Central memory CD8-positive, alpha-beta T cell (primary cell): ENCODE measurements at regions not wholly inside any gene's neighbourhood (a gene's known extent, or its start where the extent isn't known, plus 50 kb on each side); places are given as distances from the start of the nearest gene placed in this dataset.

Source experiments
- ATAC-seq: fragments of 150-1000 bp; cut with Tn5 transposase; replicated peaks from 2 replicates; pipeline ENCODE4 v1.10.0; 2022; ENCODE audit warnings: mild to moderate bottlenecking, moderate FRiP score, moderate number of reproducible peaks; ENCODE audit not compliant: poor library complexity, severe bottlenecking; ENCODE audit errors: extremely low read depth
- DNase-seq, 2 donors: peaks; one replicate each; pipeline ENCODE4 v3.0.0; 2021; ENCODE audit warnings: low spot score in 2 of 2
- H3K27ac Mint-ChIP-seq: one replicate; pipeline ENCODE4 v1.8.0; 2022; ENCODE audit warnings: low read depth, mild to moderate bottlenecking, moderate library complexity, mixed read lengths
- H3K27me3 Mint-ChIP-seq: one replicate; pipeline ENCODE4 v1.8.0; 2022; ENCODE audit warnings: mixed read lengths
- H3K36me3 Mint-ChIP-seq: one replicate; pipeline ENCODE4 v1.8.0; 2022; ENCODE audit warnings: mild to moderate bottlenecking, moderate library complexity, mixed read lengths; ENCODE audit not compliant: insufficient read depth
- H3K4me1 Mint-ChIP-seq: one replicate; pipeline ENCODE4 v1.8.0; 2022; ENCODE audit warnings: mixed read lengths
- H3K4me3 Mint-ChIP-seq: one replicate; pipeline ENCODE4 v1.8.0; 2022; ENCODE audit warnings: mild to moderate bottlenecking, moderate library complexity, mixed read lengths
- H3K9me3 Mint-ChIP-seq: one replicate; pipeline ENCODE4 v1.8.0; 2022; ENCODE audit warnings: mixed read lengths

DNA sequence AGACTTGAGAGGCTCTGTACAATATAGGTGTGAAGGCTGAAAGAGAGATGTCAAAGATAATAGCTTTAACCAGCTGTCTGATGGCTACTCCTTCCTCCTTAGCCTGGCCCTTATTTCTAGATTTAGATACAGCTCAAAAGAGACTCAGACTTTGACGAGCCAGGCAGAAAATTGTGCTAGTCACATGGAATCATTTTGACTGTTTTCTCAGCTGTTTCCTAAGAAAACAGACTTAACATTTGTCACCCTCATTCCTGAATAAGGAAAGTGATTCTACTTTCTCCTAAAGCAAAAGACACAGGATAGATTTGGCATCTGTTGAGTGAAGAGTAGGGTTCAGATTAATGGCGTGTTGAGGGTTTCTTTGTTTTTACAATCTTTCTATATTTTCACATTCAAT lies 340.7 kb downstream of the DHX15 start:
- DNase-seq: no peak
- H3K27me3 Mint-ChIP-seq: no peaks in the 10 kb centered on the region
- ATAC-seq: no peak
- H3K9me3 Mint-ChIP-seq: peaks cover 6% of the 10 kb centered on the region
- no peak overlapping the region for H3K27ac Mint-ChIP-seq
- no peaks in the 10 kb centered on the region for H3K4me1 Mint-ChIP-seq
- H3K36me3 Mint-ChIP-seq: no peaks in the 10 kb centered on the region
- H3K4me3 Mint-ChIP-seq: no peak overlapping the region

DNA sequence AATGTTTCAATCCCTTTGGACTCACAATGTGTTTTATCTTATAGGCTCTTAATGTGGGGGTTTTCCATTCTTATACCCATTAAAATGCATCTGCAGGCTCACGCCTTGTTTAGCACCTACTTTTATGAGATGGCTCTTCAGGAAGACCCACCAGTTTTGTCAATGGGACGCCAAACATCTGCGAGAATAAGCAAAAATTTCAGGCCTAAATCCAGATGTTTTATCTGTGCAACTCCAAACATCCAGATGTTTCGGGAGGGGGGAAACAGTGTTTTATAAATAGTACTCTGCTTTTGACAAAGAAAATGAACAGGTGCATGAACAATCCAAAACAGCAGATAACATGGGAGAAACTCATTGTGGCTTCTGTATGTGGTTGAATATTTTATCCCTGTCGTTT lies 342.8 kb downstream of the DHX15 start:
- peaks cover 6% of the 10 kb centered on the region for H3K9me3 Mint-ChIP-seq
- no peaks in the 10 kb centered on the region for H3K27me3 Mint-ChIP-seq
- no peak for ATAC-seq
- no peaks in the 10 kb centered on the region for H3K36me3 Mint-ChIP-seq
- H3K4me1 Mint-ChIP-seq: no peaks in the 10 kb centered on the region
- no peak overlapping the region for H3K27ac Mint-ChIP-seq
- H3K4me3 Mint-ChIP-seq: no peak overlapping the region
- DNase-seq: no peak

DNA sequence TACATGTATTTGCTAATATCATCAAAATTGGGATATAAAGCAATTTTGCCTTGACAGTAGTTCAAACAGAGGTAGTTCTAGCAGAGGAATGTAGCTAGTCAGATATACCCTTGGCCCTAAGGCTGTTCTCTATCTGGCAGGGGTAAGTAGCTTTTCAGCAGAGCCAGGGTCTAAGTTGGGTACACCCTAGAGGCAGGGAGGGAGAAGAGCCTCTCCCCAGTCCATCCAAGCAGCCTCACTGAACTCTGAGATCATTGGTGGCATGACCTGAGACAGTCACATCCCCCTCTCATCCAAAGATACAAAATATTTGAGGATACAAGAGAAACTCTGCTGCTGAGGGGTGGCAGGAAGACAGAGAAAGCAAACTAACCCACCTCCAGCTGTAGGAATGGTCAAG lies 343.7 kb downstream of the DHX15 start:
- DNase-seq (no peak), ATAC-seq (no peak)
- Mint-ChIP-seq H3K27me3 (no peaks in the 10 kb centered on the region), H3K4me1 (no peaks in the 10 kb centered on the region), H3K9me3 (peaks cover 6% of the 10 kb centered on the region), H3K27ac (no peak overlapping the region), H3K36me3 (no peaks in the 10 kb centered on the region), H3K4me3 (no peak overlapping the region)

DNA sequence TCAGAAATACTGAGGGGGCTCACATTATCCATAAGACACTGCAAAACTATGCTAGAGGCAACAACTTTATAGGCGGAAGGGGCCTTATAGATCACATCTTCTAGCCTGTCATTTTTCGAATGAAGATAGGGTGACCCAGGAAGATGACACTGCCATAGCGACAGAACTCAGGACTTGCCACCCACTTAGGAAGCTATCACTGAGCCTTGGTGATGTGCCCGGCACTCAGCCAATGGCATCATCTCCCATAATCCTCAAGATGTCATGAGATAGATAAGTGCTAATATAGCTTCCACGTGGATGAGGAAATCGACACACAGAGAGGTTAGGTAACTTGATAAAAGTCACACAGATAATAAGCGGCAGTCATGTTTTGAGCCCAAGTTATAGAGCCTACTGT lies 346.6 kb downstream of the DHX15 start:
- H3K4me1 Mint-ChIP-seq: no peaks in the 10 kb centered on the region
- H3K9me3 Mint-ChIP-seq: peaks cover 5% of the 10 kb centered on the region
- no peak overlapping the region for H3K27ac Mint-ChIP-seq
- DNase-seq (no peak), ATAC-seq (no peak)
- no peak overlapping the region for H3K4me3 Mint-ChIP-seq
- no peaks in the 10 kb centered on the region for H3K36me3 Mint-ChIP-seq
- no peaks in the 10 kb centered on the region for H3K27me3 Mint-ChIP-seq

GRCh38 chr4:24236532-24236931 lies 346.7 kb upstream of the PPARGC1A start:
- DNase-seq (no peak), ATAC-seq (no peak)
- no peaks in the 10 kb centered on the region for H3K9me3 Mint-ChIP-seq

DNA sequence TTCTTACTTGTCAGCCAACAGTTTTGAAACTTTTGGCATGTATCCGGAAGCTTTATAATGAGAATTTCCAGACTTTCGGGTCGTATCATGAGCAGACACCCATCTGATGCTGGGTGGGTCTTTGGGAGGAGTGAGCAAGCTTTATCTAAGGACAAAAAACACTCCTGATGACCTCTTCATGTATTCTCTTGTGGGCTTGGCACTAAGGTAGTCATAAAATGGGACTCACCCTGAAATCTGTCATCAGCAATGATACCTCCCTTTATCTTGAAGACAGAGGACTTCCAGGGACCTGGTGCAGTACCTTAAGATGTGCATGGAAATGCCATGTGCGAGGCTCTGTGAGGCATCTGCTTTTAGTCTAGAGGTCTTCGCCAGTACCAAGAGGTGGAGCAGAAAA lies 346.3 kb upstream of the PPARGC1A start:
- no peaks in the 10 kb centered on the region for H3K27me3 Mint-ChIP-seq
- H3K9me3 Mint-ChIP-seq: no peaks in the 10 kb centered on the region
- H3K4me3 Mint-ChIP-seq: no peak overlapping the region
- DNase-seq (no peak), ATAC-seq (no peak)
- H3K36me3 Mint-ChIP-seq: no peaks in the 10 kb centered on the region
- H3K27ac Mint-ChIP-seq: no peak overlapping the region
- H3K4me1 Mint-ChIP-seq: no peaks in the 10 kb centered on the region

More at GRCh38 chr4:24236532-24236931, 346.7 kb upstream of the PPARGC1A start:
- H3K27me3 Mint-ChIP-seq: no peaks in the 10 kb centered on the region
- H3K4me3 Mint-ChIP-seq: no peak overlapping the region
- no peak overlapping the region for H3K27ac Mint-ChIP-seq
- H3K36me3 Mint-ChIP-seq: no peaks in the 10 kb centered on the region
- H3K4me1 Mint-ChIP-seq: no peaks in the 10 kb centered on the region

GRCh38 chr4:24235618-24236017 lies 345.8 kb upstream of the PPARGC1A start:
- no peaks in the 10 kb centered on the region for H3K9me3 Mint-ChIP-seq
- no peaks in the 10 kb centered on the region for H3K4me1 Mint-ChIP-seq
- H3K4me3 Mint-ChIP-seq: no peak overlapping the region
- DNase-seq (no peak), ATAC-seq (no peak)
- no peaks in the 10 kb centered on the region for H3K27me3 Mint-ChIP-seq
- H3K27ac Mint-ChIP-seq: no peak overlapping the region
- no peaks in the 10 kb centered on the region for H3K36me3 Mint-ChIP-seq

DNA sequence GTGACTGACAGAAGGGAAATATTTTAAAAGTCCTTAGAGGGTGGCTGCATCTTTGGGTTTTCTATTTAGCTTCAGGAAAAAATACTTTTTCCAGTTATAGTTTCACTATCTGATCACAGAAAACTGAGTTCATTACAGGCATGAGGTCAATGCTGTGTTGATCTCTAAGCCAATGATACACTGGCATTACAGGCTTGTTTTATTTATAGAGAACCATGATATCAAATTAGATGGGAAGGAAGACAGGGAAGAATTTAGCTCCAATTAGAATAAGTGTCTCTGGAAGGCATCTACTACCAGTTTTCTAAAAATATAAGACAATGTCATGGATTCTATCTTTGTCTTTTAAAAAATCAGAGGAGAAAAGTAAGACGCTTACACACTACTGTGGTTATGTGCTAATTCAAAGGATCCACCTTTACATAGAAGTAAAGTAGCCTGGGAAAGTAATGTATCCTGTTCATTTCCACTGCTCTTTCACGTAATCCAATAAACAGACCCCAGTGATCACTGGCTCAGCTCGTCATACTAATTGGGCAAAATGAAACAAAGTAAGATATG lies 344.5 kb upstream of the PPARGC1A start:
- H3K9me3 Mint-ChIP-seq: no peaks in the 10 kb centered on the region
- no peak for ATAC-seq
- H3K4me3 Mint-ChIP-seq: no peak overlapping the region
- H3K27ac Mint-ChIP-seq: no peak overlapping the region
- H3K36me3 Mint-ChIP-seq: no peaks in the 10 kb centered on the region
- DNase-seq: no peak
- no peaks in the 10 kb centered on the region for H3K27me3 Mint-ChIP-seq
- H3K4me1 Mint-ChIP-seq: no peaks in the 10 kb centered on the region

GRCh38 chr4:24230955-24231354 lies 341.1 kb upstream of the PPARGC1A start:
- H3K27me3 Mint-ChIP-seq: no peaks in the 10 kb centered on the region
- no peaks in the 10 kb centered on the region for H3K9me3 Mint-ChIP-seq
- H3K36me3 Mint-ChIP-seq: no peaks in the 10 kb centered on the region
- DNase-seq (no peak), ATAC-seq (no peak)
- no peaks in the 10 kb centered on the region for H3K4me1 Mint-ChIP-seq
- H3K4me3 Mint-ChIP-seq: no peak overlapping the region
- H3K27ac Mint-ChIP-seq: no peak overlapping the region

- Mint-ChIP-seq H3K27me3 (no peaks in the 10 kb centered on the region), H3K27ac (no peak overlapping the region), H3K4me1 (no peaks in the 10 kb centered on the region), H3K4me3 (no peak overlapping the region), H3K9me3 (no peaks in the 10 kb centered on the region), H3K36me3 (no peaks in the 10 kb centered on the region)
- DNase-seq (no peak), ATAC-seq (no peak)
These were observed 340.1 kb upstream of the PPARGC1A start for GRCh38 chr4:24229978-24230377.

- Mint-ChIP-seq H3K36me3 (no peaks in the 10 kb centered on the region), H3K4me1 (no peaks in the 10 kb centered on the region), H3K27me3 (no peaks in the 10 kb centered on the region), H3K27ac (no peak overlapping the region), H3K9me3 (peaks cover 11% of the 10 kb centered on the region), H3K4me3 (no peak overlapping the region)
- no peak for ATAC-seq
- DNase-seq: no peak
These were observed 338.8 kb upstream of the PPARGC1A start for GRCh38 chr4:24228692-24229091.

GRCh38 chr4:24226667-24227066 lies 336.8 kb upstream of the PPARGC1A start:
- Mint-ChIP-seq H3K4me1 (no peaks in the 10 kb centered on the region), H3K27me3 (no peaks in the 10 kb centered on the region), H3K9me3 (peaks cover 11% of the 10 kb centered on the region), H3K4me3 (no peak overlapping the region), H3K27ac (no peak overlapping the region), H3K36me3 (no peaks in the 10 kb centered on the region)
- DNase-seq (no peak), ATAC-seq (no peak)

DNA sequence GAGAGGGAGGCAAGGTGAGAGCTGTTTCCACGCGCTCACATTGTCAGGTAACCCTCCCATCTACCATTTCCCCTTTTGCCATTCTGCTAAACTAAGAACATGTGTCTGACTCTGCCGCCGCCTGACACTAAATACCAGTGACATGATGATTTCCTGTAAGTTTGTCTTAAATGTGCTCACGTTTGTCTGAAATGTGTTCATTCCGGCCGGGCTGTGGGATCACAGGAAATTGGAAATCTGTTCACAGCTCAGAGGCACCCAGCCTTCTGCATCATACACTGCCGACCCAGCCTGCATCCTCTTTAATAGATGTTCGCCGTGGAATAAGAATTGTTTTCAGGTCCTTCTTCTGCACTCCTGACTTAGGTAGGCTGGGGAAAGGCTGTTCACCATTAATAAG lies 336.2 kb upstream of the PPARGC1A start:
- H3K36me3 Mint-ChIP-seq: no peaks in the 10 kb centered on the region
- H3K27me3 Mint-ChIP-seq: no peaks in the 10 kb centered on the region
- H3K4me1 Mint-ChIP-seq: no peaks in the 10 kb centered on the region
- ATAC-seq (no peak), DNase-seq (no peak)
- H3K27ac Mint-ChIP-seq: no peak overlapping the region
- no peak overlapping the region for H3K4me3 Mint-ChIP-seq
- peaks cover 11% of the 10 kb centered on the region for H3K9me3 Mint-ChIP-seq

GRCh38 chr4:24224446-24224845 lies 334.6 kb upstream of the PPARGC1A start:
- DNase-seq: no peak
- Mint-ChIP-seq H3K36me3 (no peaks in the 10 kb centered on the region), H3K4me3 (no peak overlapping the region), H3K9me3 (peaks cover 11% of the 10 kb centered on the region), H3K27ac (no peak overlapping the region), H3K4me1 (no peaks in the 10 kb centered on the region), H3K27me3 (no peaks in the 10 kb centered on the region)
- ATAC-seq: no peak
